ENCODE measurements at regions not wholly inside any gene's neighbourhood (a gene's known extent, or its start where the extent isn't known, plus 50 kb on each side); places are given as distances from the start of the nearest gene placed in this dataset.

DNA sequence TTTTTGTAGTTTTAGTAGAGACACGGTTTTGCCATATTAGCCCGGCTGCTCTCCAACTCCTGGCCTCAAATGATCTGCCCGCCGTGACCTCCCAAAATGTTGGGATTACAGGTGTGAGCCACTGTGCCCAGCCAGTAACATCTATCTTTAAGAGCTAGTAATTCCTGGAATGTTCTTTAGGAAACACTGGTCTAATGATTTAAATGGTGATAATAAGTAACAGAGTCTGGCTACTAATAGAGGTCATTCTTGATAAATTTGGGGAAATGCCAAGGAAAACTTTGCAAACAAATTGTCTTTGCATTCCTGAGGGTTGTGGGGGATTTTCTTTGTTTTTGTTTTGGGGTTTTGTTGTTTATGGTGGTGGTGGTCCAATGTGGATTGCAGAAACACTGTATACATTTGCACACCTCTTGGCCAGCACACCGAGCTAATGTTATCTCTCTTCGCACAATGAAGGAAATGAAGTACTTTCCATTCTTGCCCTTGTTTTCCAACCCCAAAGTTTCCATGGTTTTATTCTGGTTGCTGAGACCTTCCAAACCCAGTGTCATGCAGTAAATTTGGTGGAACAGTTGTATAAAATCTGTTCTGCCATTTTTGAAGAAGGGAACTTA lies 51.3 kb upstream of the WIPF3 start:
- TF ChIP-seq, protein P1, sequence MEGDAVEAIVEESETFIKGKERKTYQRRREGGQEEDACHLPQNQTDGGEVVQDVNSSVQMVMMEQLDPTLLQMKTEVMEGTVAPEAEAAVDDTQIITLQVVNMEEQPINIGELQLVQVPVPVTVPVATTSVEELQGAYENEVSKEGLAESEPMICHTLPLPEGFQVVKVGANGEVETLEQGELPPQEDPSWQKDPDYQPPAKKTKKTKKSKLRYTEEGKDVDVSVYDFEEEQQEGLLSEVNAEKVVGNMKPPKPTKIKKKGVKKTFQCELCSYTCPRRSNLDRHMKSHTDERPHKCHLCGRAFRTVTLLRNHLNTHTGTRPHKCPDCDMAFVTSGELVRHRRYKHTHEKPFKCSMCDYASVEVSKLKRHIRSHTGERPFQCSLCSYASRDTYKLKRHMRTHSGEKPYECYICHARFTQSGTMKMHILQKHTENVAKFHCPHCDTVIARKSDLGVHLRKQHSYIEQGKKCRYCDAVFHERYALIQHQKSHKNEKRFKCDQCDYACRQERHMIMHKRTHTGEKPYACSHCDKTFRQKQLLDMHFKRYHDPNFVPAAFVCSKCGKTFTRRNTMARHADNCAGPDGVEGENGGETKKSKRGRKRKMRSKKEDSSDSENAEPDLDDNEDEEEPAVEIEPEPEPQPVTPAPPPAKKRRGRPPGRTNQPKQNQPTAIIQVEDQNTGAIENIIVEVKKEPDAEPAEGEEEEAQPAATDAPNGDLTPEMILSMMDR (IDR thresholded peaks at IDR 0.05 in 2 of 3, conservative IDR thresholded peaks at IDR 0.05 in 1 of 3; ENCODE audit: borderline replicate concordance in 1 of 3, insufficient read depth in 1 of 3, low read depth in 2 of 3, low read length in 2 of 3): no peak
- TF ChIP-seq, protein P2, sequence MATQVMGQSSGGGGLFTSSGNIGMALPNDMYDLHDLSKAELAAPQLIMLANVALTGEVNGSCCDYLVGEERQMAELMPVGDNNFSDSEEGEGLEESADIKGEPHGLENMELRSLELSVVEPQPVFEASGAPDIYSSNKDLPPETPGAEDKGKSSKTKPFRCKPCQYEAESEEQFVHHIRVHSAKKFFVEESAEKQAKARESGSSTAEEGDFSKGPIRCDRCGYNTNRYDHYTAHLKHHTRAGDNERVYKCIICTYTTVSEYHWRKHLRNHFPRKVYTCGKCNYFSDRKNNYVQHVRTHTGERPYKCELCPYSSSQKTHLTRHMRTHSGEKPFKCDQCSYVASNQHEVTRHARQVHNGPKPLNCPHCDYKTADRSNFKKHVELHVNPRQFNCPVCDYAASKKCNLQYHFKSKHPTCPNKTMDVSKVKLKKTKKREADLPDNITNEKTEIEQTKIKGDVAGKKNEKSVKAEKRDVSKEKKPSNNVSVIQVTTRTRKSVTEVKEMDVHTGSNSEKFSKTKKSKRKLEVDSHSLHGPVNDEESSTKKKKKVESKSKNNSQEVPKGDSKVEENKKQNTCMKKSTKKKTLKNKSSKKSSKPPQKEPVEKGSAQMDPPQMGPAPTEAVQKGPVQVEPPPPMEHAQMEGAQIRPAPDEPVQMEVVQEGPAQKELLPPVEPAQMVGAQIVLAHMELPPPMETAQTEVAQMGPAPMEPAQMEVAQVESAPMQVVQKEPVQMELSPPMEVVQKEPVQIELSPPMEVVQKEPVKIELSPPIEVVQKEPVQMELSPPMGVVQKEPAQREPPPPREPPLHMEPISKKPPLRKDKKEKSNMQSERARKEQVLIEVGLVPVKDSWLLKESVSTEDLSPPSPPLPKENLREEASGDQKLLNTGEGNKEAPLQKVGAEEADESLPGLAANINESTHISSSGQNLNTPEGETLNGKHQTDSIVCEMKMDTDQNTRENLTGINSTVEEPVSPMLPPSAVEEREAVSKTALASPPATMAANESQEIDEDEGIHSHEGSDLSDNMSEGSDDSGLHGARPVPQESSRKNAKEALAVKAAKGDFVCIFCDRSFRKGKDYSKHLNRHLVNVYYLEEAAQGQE (IDR thresholded peaks at IDR 0.05; ENCODE audit: low read depth): no peak
- TF ChIP-seq SRF (IDR thresholded peaks at IDR 0.05; ENCODE audit: low read depth): no peak
- no peak for TF ChIP-seq POLR2AphosphoS5 (IDR thresholded peaks at IDR 0.05; ENCODE audit: low read depth, low read length)
- no peak for TF ChIP-seq SIN3A (IDR thresholded peaks at IDR 0.05; ENCODE audit: low read depth)
- TF ChIP-seq EZH2 (IDR thresholded peaks at IDR 0.05): no peak
- TF ChIP-seq, protein P3, sequence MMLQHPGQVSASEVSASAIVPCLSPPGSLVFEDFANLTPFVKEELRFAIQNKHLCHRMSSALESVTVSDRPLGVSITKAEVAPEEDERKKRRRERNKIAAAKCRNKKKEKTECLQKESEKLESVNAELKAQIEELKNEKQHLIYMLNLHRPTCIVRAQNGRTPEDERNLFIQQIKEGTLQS (IDR thresholded peaks at IDR 0.05): no peak
- no peak for TF ChIP-seq CEBPB (IDR thresholded peaks at IDR 0.05; ENCODE audit: low read depth)
- TF ChIP-seq YY1 (IDR thresholded peaks at IDR 0.05; ENCODE audit: extremely low read depth, insufficient replicate concordance, low read depth, low read length): no peak
- TF ChIP-seq ZNF274 (IDR thresholded peaks at IDR 0.05; ENCODE audit: low read depth, low read length): no peak
- TF ChIP-seq TCF7L2 (IDR thresholded peaks at IDR 0.05; ENCODE audit: borderline replicate concordance, extremely low read depth, insufficient read depth, insufficient read length): no peak
- no peak for TF ChIP-seq ZFX (IDR thresholded peaks at IDR 0.05)
- TF ChIP-seq, protein P4, sequence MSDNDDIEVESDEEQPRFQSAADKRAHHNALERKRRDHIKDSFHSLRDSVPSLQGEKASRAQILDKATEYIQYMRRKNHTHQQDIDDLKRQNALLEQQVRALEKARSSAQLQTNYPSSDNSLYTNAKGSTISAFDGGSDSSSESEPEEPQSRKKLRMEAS (IDR thresholded peaks at IDR 0.05): no peak
